H1 (cell line): ENCODE measurements at regions not wholly inside any gene's neighbourhood (a gene's known extent, or its start where the extent isn't known, plus 50 kb on each side); places are given as distances from the start of the nearest gene placed in this dataset.

Experiments used
- EGR1 ChIP-seq: IDR thresholded peaks from 2 replicates; pipeline ENCODE4 v1.6.1; 2011; ENCODE audit warnings: low read depth, low read length, borderline replicate concordance
- GABPA ChIP-seq: IDR thresholded peaks from 2 replicates; pipeline ENCODE4 v1.6.1; 2011; ENCODE audit warnings: mild to moderate bottlenecking, low read length, moderate library complexity, borderline replicate concordance; ENCODE audit not compliant: insufficient read depth
- JUN ChIP-seq: IDR thresholded peaks from 2 replicates; pipeline ENCODE4 v1.6.1; 2011; ENCODE audit warnings: low read depth, mild to moderate bottlenecking, improper control_type of control experiment, low read length
- KDM1A ChIP-seq: fragments of 200-600, 300-600 bp; sonication (generic); IDR thresholded peaks from 2 replicates; pipeline ENCODE4 v1.7.1; 2016; ENCODE audit warnings: mild to moderate bottlenecking, low read length, borderline replicate concordance
- NRF1 ChIP-seq: IDR thresholded peaks from 2 replicates; pipeline ENCODE4 v1.6.1; 2011; ENCODE audit warnings: mild to moderate bottlenecking, low read depth, low read length, improper control_type of control experiment
- POLR2A ChIP-seq, 2 experiments: IDR thresholded peaks; 1 replicate in 1 of 2; 2 replicates in 1 of 2; pipeline ENCODE4 v1.6.1; 2011; ENCODE audit warnings: low read depth in 2 of 2, low read length in 2 of 2, mild to moderate bottlenecking in 2 of 2; ENCODE audit errors: control extremely low read depth in 1 of 2
- POLR2AphosphoS5 ChIP-seq: IDR thresholded peaks from 2 replicates; pipeline ENCODE4 v1.6.1; 2011; ENCODE audit warnings: low read depth, low read length
- TAF1 ChIP-seq: IDR thresholded peaks from 2 replicates; pipeline ENCODE4 v1.6.1; 2011; ENCODE audit warnings: mild to moderate bottlenecking, low read depth, low read length
- TF ChIP-seq, protein P1 (sequence below), 3 experiments: IDR thresholded peaks; 1 replicate in 2 of 3; 2 replicates in 1 of 3; pipeline versions ENCODE4 v1.5.1 to v1.6.1; 2011; ENCODE audit warnings: low read length in 3 of 3, mild to moderate bottlenecking in 3 of 3, inconsistent platforms in 2 of 3, low read depth in 1 of 3, moderate library complexity in 1 of 3; ENCODE audit not compliant: insufficient read depth in 1 of 3; ENCODE audit errors: control extremely low read depth in 1 of 3

DNA sequence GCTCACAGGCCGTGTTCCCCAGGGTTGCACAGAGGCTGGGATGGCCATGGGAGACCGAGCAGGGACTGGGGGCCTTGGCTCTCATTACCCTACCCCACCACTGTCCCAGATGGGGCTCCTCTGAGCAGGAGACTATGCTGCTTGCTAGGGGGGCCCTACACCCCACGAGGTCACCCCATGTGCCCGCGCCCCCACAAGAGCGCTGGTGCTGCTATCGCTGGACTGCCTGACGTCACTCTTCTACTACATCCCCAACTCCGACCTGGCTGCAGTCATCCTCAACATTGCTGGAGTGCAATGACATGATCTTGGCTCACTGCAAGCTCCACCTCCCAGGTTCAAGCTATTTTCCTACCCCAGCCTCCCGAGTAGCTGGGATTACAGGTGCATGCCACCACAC lies 307.7 kb downstream of the ARRDC4 start:
- TF ChIP-seq GABPA (no peak), KDM1A (no peak), POLR2A (IDR thresholded peaks at IDR 0.05; ENCODE audit: control extremely low read depth in 1 of 2, low read depth in 2 of 2, low read length in 2 of 2) (no peak), EGR1 (no peak), TAF1 (no peak), JUN (no peak), POLR2AphosphoS5 (no peak), NRF1 (no peak)
- TF ChIP-seq, protein P1, sequence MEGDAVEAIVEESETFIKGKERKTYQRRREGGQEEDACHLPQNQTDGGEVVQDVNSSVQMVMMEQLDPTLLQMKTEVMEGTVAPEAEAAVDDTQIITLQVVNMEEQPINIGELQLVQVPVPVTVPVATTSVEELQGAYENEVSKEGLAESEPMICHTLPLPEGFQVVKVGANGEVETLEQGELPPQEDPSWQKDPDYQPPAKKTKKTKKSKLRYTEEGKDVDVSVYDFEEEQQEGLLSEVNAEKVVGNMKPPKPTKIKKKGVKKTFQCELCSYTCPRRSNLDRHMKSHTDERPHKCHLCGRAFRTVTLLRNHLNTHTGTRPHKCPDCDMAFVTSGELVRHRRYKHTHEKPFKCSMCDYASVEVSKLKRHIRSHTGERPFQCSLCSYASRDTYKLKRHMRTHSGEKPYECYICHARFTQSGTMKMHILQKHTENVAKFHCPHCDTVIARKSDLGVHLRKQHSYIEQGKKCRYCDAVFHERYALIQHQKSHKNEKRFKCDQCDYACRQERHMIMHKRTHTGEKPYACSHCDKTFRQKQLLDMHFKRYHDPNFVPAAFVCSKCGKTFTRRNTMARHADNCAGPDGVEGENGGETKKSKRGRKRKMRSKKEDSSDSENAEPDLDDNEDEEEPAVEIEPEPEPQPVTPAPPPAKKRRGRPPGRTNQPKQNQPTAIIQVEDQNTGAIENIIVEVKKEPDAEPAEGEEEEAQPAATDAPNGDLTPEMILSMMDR (IDR thresholded peaks at IDR 0.05; ENCODE audit: control extremely low read depth in 1 of 3, insufficient read depth in 1 of 3, low read depth in 1 of 3, low read length in 3 of 3) = no peak
